ENCODE measurements at regions not wholly inside any gene's neighbourhood (a gene's known extent, or its start where the extent isn't known, plus 50 kb on each side); places are given as distances from the start of the nearest gene placed in this dataset.

- no peak overlapping the region for H3K4me3 ChIP-seq (ENCODE audit: low read depth, low read length)
- in situ Hi-C loops (cut with HindIII; ENCODE audit: low sequenced_read_pairs), result no loop called here
- no peak for DNase-seq (ENCODE audit: low read depth)
- TF ChIP-seq CTCF (IDR thresholded peaks at IDR 0.05; ENCODE audit: low read depth, low read length, missing control alignments), result no peak
These were observed 381.1 kb upstream of the PHF14 start for GRCh38 chr7:10592604-10593003.

- H3K4me3 ChIP-seq (ENCODE audit: low read depth, low read length), result no peak overlapping the region
- no peak for DNase-seq (ENCODE audit: low read depth)
- in situ Hi-C loops (cut with HindIII; ENCODE audit: low sequenced_read_pairs), result no loop called here
- no peak for TF ChIP-seq CTCF (IDR thresholded peaks at IDR 0.05; ENCODE audit: low read depth, low read length, missing control alignments)
These were observed 380.6 kb upstream of the PHF14 start for GRCh38 chr7:10593080-10593479.

DNA sequence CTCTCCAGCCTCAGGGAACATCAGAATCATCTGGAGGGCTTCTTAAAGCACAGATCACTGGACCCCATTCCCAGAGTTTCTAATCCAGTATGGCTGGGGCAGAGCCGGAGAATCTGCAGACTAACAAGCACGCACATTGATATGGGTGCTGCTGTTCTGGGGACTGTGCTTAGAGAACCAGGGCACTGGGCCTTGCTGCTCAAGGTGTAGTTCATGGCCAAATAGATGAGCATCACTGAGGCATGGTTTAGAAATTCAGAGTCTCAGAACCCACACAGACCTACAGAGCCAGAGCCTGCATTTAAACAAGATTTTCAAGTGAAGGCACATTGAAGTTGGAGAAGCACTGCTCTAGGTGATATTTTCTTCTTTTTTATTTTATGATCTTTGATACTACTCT lies 376.8 kb upstream of the PHF14 start:
- TF ChIP-seq CTCF (IDR thresholded peaks at IDR 0.05; ENCODE audit: low read depth, low read length, missing control alignments), result no peak
- no peak overlapping the region for H3K4me3 ChIP-seq (ENCODE audit: low read depth, low read length)
- in situ Hi-C loops (cut with HindIII; ENCODE audit: low sequenced_read_pairs), result no loop called here
- no peak for DNase-seq (ENCODE audit: low read depth)

GRCh38 chr7:10604128-10604527 lies 369.5 kb upstream of the PHF14 start:
- no peak overlapping the region for H3K4me3 ChIP-seq (ENCODE audit: low read depth, low read length)
- in situ Hi-C loops (cut with HindIII; ENCODE audit: low sequenced_read_pairs), result no loop called here
- no peak for DNase-seq (ENCODE audit: low read depth)
- no peak for TF ChIP-seq CTCF (IDR thresholded peaks at IDR 0.05; ENCODE audit: low read depth, low read length, missing control alignments)

DNA sequence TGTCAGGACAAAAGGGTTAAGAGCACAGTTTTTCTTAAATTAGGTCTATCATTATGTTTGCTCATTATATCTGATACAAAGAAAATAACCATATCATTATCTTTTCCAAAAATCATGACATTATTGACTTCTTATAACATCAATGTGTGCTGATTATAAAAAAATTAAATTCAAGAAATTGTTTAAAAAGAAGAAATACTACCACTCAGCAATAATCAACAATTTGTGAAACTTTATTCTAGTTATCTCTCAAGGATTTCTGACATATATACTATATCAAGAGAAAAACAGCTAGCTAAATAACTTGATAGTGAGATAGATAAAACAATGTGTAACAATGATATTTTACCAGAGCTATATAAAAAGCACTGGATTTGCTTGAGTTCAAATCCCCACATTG lies 360.7 kb upstream of the PHF14 start:
- in situ Hi-C loops (cut with HindIII; ENCODE audit: low sequenced_read_pairs), result no loop called here
- H3K4me3 ChIP-seq (ENCODE audit: low read depth, low read length), result no peak overlapping the region
- no peak for TF ChIP-seq CTCF (IDR thresholded peaks at IDR 0.05; ENCODE audit: low read depth, low read length, missing control alignments)
- DNase-seq (ENCODE audit: low read depth), result no peak

DNA sequence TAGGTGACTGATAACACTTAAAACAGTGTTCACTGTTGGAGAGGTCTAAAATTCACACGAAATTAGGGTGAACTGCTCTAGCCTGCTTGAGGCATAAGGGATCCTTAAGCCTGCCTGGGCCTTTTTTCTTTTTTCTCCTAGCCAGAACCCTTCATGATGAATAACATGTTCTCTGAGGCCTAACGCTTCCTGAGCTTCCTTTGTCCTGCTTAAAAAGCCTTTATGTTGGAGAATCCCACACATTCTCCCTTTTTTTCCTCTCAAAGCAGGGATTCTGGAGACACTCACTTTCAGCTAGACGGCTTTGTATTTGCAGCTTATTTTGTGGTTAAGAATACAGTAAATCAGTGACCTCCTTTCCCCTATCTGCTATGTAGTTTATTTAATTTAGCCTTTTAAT lies 354.7 kb upstream of the PHF14 start:
- in situ Hi-C loops (cut with HindIII; ENCODE audit: low sequenced_read_pairs), result no loop called here
- no peak overlapping the region for H3K4me3 ChIP-seq (ENCODE audit: low read depth, low read length)
- TF ChIP-seq CTCF (IDR thresholded peaks at IDR 0.05; ENCODE audit: low read depth, low read length, missing control alignments), result no peak
- no peak for DNase-seq (ENCODE audit: low read depth)

- TF ChIP-seq CTCF (IDR thresholded peaks at IDR 0.05; ENCODE audit: low read depth, low read length, missing control alignments), result no peak
- H3K4me3 ChIP-seq (ENCODE audit: low read depth, low read length), result no peak overlapping the region
- no peak for DNase-seq (ENCODE audit: low read depth)
- in situ Hi-C loops (cut with HindIII; ENCODE audit: low sequenced_read_pairs), result no loop called here
These were observed 341.0 kb upstream of the PHF14 start for GRCh38 chr7:10632712-10633111.

Measured in astrocyte of the cerebellum (primary cell).